ENCODE measurements at regions not wholly inside any gene's neighbourhood (a gene's known extent, or its start where the extent isn't known, plus 50 kb on each side); places are given as distances from the start of the nearest gene placed in this dataset.

DNA sequence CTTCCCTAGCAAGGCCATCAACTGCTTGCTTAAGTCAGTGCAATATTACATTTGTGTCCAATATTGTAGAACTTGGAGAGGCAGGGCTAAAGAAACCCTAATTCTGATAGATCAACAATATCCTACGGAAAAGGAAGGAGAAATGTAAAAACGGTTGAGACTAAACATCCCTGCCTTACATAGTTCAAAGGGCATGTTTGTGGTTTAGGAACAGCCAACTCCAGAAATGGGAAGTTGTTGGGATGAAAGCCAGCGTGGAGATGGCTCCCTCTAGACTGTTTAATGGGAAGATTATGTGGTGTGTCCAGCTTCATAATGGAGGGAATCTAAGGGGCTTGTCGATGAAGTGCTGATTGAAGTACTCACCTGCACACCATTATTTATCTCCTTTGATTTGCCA lies 145.3 kb upstream of the TENT5A start:
- no peaks in the 10 kb centered on the region for H3K9me3 ChIP-seq (ENCODE audit: control insufficient read depth, insufficient read depth, low read depth, low read length)
- ChIA-PET CTCF (no interaction called here), POLR2A (no interaction called here)
- H3K4me3 ChIP-seq (ENCODE audit: low read depth, low read length): no peak overlapping the region
- H3K36me3 ChIP-seq (ENCODE audit: control insufficient read depth in 2 of 2, insufficient read depth in 1 of 2, low read length in 2 of 2): no peaks in the 10 kb centered on the region
- no peak overlapping the region for H3K27ac ChIP-seq (ENCODE audit: extremely low read depth, low read depth, low read length)
- TF ChIP-seq, protein P1, sequence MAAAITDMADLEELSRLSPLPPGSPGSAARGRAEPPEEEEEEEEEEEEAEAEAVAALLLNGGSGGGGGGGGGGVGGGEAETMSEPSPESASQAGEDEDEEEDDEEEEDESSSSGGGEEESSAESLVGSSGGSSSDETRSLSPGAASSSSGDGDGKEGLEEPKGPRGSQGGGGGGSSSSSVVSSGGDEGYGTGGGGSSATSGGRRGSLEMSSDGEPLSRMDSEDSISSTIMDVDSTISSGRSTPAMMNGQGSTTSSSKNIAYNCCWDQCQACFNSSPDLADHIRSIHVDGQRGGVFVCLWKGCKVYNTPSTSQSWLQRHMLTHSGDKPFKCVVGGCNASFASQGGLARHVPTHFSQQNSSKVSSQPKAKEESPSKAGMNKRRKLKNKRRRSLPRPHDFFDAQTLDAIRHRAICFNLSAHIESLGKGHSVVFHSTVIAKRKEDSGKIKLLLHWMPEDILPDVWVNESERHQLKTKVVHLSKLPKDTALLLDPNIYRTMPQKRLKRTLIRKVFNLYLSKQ (tag by site-specific recombination; IDR thresholded peaks at IDR 0.05; ENCODE audit: borderline replicate concordance): no peak
- TF ChIP-seq SP7 (tag by site-specific recombination; IDR thresholded peaks at IDR 0.05): no peak
- TF ChIP-seq ZNF660 (tag by site-specific recombination; IDR thresholded peaks at IDR 0.05): no peak
- no peak for TF ChIP-seq ZNF843 (tag by site-specific recombination; IDR thresholded peaks at IDR 0.05)
- H3K4me1 ChIP-seq (ENCODE audit: control insufficient read depth, insufficient read depth, low read length): 0 out of 2 replicates have a peak, but pooled peaks cover 3% of the 10 kb centered on the region

DNA sequence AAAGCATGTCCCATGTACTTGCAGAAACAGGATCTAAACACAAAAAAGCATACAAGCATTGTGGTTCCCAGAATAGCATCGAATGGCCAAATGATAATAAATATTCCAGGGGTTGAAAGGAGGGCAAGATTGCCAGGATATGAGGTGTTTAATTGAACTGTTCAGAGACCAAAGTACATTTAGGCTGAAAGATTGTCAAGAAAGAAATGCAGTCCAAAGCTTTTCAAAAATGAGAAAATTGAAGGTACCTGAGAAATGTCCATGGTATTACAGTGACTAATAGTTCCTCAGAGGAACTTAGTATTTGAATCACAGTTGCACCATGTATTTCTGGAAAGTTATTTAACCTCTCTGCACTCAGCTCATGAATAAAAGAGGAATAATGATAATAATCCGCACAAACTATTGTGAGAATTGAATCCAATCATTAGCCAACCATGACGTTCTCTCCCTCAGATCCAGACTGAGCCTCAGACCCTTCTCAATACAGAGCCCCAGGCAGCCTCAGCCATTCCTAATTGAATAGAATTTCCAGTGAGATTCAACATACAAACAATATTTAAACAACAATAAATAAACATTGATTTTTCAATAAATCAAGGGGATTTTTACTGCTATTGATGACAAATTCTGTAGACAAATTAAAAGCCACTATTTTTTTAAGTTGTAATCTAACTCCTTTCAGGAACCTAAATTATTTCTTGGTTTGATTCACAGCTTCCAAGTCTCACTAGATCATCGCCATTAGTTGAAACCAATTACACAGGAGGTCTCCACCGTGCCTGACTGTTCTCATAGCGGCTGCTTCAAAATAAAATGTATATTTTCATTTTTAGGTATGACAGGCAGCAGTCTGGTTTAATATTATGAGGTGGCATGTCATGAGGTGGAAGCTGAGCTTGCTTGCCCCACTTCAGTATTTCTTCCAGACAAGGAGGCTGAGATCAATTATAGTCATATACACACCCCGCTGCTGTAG lies 144.3 kb upstream of the TENT5A start:
- Histone ChIP-seq H3K36me3 (ENCODE audit: control insufficient read depth in 2 of 2, insufficient read depth in 1 of 2, low read length in 2 of 2) (no peaks in the 10 kb centered on the region), H3K27ac (ENCODE audit: extremely low read depth, low read depth, low read length) (no peak overlapping the region), H3K4me3 (ENCODE audit: low read depth, low read length) (no peak overlapping the region), H3K4me1 (ENCODE audit: control insufficient read depth, insufficient read depth, low read length) (0 out of 2 replicates have a peak, but pooled peaks cover 3% of the 10 kb centered on the region), H3K9me3 (ENCODE audit: control insufficient read depth, insufficient read depth, low read depth, low read length) (no peaks in the 10 kb centered on the region)
- ChIA-PET CTCF (no interaction called here), POLR2A (no interaction called here)
- TF ChIP-seq, protein P2, sequence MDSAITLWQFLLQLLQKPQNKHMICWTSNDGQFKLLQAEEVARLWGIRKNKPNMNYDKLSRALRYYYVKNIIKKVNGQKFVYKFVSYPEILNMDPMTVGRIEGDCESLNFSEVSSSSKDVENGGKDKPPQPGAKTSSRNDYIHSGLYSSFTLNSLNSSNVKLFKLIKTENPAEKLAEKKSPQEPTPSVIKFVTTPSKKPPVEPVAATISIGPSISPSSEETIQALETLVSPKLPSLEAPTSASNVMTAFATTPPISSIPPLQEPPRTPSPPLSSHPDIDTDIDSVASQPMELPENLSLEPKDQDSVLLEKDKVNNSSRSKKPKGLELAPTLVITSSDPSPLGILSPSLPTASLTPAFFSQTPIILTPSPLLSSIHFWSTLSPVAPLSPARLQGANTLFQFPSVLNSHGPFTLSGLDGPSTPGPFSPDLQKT (IDR thresholded peaks at IDR 0.05; ENCODE audit: borderline replicate concordance, low read depth, low read length): no peak
- TF ChIP-seq KLF8 (tag by site-specific recombination; IDR thresholded peaks at IDR 0.05): no peak
- TF ChIP-seq, protein P3, sequence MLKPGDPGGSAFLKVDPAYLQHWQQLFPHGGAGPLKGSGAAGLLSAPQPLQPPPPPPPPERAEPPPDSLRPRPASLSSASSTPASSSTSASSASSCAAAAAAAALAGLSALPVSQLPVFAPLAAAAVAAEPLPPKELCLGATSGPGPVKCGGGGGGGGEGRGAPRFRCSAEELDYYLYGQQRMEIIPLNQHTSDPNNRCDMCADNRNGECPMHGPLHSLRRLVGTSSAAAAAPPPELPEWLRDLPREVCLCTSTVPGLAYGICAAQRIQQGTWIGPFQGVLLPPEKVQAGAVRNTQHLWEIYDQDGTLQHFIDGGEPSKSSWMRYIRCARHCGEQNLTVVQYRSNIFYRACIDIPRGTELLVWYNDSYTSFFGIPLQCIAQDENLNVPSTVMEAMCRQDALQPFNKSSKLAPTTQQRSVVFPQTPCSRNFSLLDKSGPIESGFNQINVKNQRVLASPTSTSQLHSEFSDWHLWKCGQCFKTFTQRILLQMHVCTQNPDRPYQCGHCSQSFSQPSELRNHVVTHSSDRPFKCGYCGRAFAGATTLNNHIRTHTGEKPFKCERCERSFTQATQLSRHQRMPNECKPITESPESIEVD (tag by site-specific recombination; IDR thresholded peaks at IDR 0.05): no peak
- no peak for TF ChIP-seq ZNF223 (tag by site-specific recombination; IDR thresholded peaks at IDR 0.05)
- TF ChIP-seq ZNF530 (tag by site-specific recombination; IDR thresholded peaks at IDR 0.05; ENCODE audit: low read depth): no peak
- TF ChIP-seq ZNF394 (tag by site-specific recombination; IDR thresholded peaks at IDR 0.05; ENCODE audit: borderline replicate concordance): no peak
- TF ChIP-seq, protein P4, sequence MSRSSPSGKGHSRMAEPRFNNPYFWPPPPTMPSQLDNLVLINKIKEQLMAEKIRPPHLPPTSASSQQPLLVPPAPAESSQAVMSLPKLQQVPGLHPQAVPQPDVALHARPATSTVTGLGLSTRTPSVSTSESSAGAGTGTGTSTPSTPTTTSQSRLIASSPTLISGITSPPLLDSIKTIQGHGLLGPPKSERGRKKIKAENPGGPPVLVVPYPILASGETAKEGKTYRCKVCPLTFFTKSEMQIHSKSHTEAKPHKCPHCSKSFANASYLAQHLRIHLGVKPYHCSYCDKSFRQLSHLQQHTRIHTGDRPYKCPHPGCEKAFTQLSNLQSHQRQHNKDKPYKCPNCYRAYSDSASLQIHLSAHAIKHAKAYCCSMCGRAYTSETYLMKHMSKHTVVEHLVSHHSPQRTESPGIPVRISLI (tag by site-specific recombination; IDR thresholded peaks at IDR 0.05): no peak
- TF ChIP-seq, protein P5, sequence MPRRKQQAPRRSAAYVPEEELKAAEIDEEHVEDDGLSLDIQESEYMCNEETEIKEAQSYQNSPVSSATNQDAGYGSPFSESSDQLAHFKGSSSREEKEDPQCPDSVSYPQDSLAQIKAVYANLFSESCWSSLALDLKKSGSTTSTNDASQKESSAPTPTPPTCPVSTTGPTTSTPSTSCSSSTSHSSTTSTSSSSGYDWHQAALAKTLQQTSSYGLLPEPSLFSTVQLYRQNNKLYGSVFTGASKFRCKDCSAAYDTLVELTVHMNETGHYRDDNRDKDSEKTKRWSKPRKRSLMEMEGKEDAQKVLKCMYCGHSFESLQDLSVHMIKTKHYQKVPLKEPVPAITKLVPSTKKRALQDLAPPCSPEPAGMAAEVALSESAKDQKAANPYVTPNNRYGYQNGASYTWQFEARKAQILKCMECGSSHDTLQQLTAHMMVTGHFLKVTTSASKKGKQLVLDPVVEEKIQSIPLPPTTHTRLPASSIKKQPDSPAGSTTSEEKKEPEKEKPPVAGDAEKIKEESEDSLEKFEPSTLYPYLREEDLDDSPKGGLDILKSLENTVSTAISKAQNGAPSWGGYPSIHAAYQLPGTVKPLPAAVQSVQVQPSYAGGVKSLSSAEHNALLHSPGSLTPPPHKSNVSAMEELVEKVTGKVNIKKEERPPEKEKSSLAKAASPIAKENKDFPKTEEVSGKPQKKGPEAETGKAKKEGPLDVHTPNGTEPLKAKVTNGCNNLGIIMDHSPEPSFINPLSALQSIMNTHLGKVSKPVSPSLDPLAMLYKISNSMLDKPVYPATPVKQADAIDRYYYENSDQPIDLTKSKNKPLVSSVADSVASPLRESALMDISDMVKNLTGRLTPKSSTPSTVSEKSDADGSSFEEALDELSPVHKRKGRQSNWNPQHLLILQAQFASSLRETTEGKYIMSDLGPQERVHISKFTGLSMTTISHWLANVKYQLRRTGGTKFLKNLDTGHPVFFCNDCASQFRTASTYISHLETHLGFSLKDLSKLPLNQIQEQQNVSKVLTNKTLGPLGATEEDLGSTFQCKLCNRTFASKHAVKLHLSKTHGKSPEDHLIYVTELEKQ (tag by site-specific recombination; IDR thresholded peaks at IDR 0.05; ENCODE audit: borderline replicate concordance): no peak
- TF ChIP-seq ZNF335 (tag by site-specific recombination; conservative IDR thresholded peaks at IDR 0.05): no peak
- TF ChIP-seq, protein P6, sequence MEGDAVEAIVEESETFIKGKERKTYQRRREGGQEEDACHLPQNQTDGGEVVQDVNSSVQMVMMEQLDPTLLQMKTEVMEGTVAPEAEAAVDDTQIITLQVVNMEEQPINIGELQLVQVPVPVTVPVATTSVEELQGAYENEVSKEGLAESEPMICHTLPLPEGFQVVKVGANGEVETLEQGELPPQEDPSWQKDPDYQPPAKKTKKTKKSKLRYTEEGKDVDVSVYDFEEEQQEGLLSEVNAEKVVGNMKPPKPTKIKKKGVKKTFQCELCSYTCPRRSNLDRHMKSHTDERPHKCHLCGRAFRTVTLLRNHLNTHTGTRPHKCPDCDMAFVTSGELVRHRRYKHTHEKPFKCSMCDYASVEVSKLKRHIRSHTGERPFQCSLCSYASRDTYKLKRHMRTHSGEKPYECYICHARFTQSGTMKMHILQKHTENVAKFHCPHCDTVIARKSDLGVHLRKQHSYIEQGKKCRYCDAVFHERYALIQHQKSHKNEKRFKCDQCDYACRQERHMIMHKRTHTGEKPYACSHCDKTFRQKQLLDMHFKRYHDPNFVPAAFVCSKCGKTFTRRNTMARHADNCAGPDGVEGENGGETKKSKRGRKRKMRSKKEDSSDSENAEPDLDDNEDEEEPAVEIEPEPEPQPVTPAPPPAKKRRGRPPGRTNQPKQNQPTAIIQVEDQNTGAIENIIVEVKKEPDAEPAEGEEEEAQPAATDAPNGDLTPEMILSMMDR (tag by site-specific recombination; IDR thresholded peaks at IDR 0.05): no peak
- no peak for TF ChIP-seq TRIM28 (IDR thresholded peaks at IDR 0.05; ENCODE audit: borderline replicate concordance, low read length)
- TF ChIP-seq, protein P7, sequence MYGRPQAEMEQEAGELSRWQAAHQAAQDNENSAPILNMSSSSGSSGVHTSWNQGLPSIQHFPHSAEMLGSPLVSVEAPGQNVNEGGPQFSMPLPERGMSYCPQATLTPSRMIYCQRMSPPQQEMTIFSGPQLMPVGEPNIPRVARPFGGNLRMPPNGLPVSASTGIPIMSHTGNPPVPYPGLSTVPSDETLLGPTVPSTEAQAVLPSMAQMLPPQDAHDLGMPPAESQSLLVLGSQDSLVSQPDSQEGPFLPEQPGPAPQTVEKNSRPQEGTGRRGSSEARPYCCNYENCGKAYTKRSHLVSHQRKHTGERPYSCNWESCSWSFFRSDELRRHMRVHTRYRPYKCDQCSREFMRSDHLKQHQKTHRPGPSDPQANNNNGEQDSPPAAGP (tag by site-specific recombination; IDR thresholded peaks at IDR 0.05): no peak

Measured in HEK293 (cell line).